HuH-7 (cell line): ENCODE measurements at regions not wholly inside any gene's neighbourhood (a gene's known extent, or its start where the extent isn't known, plus 50 kb on each side); places are given as distances from the start of the nearest gene placed in this dataset.

ENCODE experiments used
- DNase-seq: peaks from one replicate; pipeline ENCODE4 v3.0.0; 2011; ENCODE audit warnings: low spot score

DNA sequence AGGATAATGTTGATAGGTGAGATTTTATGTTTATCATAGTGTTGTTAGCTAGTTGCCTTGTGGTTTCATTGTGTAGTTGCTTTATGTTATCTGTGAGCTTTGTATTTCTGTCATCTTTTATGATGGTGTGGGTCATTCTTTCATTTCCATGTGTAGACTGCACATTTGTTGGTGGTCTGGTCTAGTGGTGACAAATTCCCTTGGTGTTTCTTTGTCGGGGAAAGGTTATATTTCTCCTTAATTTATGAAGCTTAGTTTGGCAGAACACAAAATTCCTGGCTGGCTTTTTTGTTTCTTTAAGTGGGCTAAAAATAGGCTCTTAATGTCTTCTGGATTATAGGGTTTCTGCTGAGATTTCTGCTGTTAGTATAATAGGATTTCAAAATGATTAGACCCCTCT lies 347.2 kb upstream of the ADAMTS5 start:
- DNase-seq: no peak

DNA sequence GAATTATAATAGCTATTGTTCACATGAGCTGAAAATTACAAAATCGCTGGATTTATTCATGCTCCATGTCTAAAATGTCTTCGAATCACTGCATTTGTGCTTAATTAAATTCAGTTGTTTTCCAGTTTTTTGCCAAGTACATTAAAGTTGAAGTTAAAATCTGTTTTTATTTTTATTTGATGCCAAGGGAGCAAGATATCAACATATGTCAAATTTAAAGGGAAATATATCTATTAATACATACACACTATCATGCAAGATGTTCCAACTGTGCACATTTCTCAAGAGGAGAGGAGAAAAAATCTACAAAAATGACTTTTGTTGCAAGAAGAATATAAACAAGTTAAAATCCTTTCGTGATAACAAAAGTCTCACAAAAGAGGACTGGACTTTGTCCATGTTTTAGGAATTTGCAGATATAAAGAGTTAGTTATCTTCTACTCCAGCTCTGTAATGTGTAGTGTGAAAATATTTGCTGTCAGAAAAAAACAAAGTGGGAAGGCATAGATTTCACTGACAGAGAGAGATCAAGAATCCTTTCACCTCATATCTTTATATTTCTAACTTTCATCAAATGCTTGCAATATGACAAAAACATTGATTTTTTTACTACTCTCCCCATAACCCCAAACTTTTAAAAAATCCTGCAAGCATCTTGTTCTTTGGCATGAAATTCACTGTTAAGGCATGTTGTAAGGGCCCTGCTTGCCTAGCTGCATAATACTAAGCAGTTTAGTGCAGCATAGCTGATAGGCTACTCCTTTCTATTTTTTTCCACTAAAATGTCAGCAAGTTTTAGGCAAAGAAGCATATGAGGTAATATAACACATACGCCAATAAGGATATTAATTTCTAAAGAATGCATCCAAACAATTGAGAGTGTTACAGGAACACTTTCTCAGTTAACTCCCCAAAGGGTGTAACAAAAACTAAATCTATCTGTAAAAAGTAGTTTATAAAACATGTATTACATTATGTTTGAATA lies 340.2 kb upstream of the ADAMTS5 start:
- no peak for DNase-seq

DNA sequence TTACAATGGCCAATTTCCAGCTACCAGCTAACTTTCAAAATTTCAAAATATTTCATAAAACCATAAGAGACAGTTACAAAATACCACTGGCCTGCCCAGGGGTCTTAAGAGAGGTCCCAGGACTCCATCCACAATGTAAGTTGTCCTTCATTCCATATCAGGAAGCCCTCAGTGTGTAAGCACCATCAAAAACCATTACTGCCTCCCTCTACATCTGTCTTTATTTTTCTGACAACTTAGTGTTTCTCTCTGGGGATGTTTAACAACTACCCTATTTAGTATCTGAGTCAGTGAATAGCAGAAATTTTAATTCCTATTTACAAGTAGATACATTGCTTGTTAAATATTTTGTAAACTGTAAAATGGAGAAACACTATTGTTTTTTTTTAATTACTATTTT lies 339.3 kb upstream of the ADAMTS5 start:
- DNase-seq: no peak

DNA sequence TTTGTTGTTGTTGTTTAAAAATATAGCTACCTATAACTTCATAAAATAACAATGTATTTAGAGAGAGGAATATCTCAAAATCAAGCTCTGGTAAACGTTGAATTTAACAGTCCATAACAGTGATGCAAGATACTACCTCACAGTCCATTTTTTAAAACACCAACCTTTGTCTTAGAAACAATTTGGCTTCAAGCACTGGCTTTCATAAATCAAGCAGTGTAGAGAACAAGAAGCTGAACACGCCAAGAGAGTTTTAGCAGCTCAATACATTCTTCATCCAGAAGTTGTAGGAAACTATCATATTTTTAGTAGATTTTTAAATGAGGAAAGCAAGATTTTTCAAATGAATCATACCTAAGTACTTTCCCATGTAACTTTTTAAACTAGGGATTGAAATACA lies 334.3 kb upstream of the ADAMTS5 start:
- no peak for DNase-seq

DNA sequence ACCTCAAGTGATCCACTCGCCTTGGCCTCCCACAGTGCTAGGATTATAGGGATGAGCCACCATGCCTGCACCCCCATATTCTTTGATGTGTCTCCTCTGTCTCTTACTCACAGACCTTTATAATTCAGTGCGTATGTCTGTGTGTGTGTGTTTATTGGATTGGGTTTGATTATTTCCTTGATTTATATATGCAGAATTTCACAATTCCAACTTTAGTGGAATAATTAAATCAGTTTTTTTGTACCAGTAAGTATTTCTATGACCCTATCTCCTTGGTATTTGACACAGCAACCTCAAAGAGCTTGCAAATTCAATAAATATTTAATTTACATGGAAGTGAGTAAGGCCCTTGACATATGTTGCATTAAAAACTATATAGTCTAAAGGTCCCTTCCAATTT lies 333.9 kb upstream of the ADAMTS5 start:
- DNase-seq: no peak

DNA sequence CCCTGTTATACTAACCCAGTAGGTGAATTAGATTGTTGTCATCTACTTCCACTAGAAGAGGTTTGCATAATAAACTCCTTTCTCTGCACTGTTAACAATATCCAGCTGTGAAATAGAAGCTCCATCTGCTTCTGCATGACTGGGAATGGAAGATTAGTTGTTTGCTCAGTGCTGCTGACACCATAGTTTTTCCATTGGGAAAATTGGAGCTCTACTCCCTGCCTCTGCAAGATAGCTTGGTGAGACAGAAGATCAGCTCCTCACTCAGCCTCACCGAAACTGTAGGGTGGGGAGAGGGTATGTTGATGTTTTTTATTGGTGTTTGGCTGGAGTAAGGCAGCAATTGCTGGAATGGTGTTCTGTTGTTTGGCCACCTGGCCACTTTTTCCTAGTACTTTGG lies 331.6 kb upstream of the ADAMTS5 start:
- no peak for DNase-seq

DNA sequence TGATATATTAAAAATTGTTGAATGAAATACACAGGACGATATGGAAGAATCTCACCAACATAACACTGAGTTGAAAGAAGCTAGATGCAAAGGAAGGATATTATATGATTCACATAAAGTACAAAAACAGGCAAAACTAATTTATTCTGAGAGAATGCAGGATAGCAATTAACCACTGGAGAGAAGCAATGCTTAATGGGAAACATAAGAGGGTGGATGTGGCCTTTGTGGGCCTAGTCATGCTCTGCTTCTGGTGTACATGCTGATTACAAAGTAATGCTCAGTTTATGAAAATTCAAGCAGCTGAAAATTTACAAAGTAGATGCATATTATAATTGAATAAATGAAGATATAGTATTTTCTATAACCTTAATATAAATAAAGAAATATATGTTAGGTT lies 326.4 kb upstream of the ADAMTS5 start:
- DNase-seq: no peak

DNA sequence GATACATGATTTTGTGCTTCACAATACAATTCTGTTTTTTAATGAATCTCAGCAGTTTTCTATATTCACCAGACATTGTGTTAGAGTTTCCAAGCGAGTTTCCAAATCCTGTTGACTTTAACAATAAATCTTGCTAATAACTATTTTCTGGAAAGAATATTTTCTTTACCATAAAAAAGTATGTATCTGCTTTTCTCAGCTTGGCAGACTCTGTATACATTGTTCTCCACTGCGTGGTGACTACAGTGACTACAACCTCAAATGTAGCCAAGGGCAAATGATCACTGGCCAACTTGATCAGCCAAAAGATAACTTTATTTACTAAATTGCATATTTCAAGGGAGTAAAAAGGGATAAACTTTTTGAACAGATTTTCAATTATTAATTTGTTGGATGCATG lies 325.9 kb upstream of the ADAMTS5 start:
- no peak for DNase-seq

DNA sequence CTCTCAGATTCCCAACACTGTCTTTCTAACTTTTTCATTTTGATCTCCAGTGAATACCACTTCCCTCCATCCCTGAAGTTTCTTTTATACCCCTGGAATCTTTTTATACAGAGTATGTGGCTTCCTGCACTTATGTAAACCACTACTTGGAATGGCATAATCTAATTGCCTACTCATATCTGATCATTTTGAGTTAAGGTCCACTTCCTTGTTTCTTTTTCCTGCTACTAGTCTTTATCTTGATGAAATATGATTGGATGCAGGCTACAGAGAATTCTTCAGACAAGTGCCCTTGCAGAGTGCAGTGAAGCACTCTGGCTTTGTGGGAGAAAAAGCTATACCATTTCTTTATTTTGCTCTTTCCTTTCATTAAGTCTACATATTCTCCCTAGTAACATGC lies 325.3 kb upstream of the ADAMTS5 start:
- no peak for DNase-seq

DNA sequence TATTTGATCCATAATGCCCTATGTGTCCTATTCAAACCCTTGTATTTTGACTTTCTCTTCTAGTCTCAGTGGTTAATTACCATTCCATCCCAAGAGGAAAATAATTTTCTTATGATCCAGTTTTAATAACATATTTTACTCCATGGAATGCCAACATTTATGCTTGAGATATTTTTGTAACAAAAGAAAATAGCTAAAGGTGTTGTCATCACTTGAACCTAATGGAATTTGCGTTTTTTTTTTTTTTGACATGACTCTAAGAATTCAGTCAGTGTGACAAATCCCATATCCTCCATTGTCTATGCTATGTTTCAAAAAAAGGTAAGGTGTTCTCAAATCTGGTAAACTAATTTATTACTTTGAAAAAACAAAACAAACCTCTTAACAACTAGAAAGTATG lies 324.1 kb upstream of the ADAMTS5 start:
- DNase-seq: no peak

DNA sequence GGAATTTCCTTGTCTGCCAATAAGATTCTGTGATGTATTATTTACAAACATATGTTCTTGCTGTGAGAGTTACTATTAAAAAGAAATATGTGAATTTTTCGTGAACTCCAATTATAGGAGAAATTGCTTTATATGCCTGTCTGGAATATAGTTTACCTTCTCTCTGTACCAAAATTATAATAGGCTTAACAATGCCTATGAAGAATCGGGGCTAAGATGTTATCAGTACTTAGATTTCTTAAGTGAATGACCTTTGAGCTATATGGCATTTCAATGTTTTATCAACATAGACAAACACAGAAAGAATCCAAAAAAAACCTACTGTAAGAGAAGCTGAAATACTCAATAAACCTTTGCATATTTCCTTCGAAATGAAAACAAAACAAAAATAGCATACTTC lies 323.1 kb upstream of the ADAMTS5 start:
- DNase-seq: no peak

DNA sequence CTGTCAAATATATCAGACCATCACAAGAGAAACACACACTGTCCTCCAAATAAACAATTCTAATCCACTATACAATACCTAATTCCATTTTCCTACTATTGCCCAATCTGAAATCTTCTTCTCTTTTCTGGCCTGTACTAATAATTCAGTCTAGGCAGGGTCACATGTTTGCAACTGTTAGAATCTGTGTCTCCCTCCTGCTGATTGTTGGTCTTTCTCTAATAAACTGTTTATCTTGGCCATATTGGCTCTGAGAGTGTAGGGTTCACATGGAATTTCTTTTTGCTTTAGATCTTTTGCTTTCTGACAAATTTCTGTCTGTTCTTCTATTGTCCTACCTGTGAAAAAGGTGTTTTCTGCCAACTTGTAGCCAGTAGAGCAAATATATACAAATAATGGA lies 319.9 kb upstream of the ADAMTS5 start:
- no peak for DNase-seq

DNA sequence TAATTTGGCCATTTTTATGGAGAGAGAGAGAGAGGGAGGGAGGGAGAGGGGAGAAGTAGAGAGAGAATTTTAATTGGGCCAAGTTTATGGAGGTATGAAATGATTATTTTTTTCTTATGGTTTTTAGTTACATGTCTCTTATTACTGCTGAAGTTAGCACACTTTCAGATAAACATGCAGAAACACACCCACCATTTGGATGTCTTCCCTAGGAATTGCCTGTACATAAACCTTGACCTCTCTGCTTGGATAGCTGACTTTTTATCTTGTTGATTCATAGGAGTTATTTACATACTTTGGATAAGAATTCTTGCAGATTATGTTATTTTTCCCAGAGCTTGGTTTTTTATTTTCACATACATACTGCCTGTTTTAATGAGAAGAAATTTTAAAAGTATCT lies 310.2 kb upstream of the ADAMTS5 start:
- no peak for DNase-seq

DNA sequence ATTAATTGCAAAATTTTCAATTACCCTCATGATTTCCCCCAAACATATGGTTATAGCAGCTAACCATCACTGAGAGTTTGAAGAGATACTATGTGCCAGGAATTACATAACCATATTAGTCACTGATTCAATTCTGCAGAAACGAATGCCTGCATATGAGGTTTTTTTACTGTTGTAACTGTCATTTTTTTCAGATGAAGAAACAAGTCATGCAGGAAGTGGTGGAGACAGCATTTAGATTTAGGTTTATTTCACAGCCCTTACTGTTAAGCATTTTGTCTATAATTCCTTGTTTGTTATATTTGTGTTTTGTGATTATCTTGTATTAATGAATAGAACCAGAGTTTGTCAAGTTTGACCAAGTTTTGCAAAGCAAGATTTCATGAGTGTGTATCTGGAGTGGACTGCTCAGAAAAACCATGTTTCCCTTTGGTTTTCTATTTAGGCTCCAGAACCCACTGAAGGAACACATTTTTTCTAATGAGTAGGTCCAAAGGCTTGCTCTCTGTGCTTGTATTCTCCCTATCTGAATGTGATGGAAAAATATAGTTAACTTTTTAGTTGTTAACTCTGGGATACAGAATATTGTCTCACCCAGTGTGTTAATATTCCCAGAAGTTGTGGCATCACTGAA lies 308.5 kb upstream of the ADAMTS5 start:
- DNase-seq: no peak

DNA sequence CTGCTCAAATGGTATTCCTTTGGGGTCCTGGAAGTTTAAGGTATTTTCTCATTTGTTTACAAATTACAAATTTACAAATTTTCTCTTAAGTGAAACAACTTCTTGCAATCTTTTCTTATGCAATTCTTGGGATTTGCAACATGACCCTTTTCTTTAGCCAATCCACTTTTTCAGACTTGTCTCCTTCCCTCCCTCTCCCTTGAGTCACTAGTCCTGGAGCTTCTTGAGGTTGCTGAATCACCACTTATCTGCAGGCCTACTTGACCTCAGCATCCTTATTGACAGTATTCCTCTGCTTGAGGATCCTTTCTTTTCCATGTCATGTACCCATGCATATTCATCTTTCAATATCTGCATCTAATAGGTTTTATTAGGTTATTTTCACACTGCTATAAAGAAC lies 302.8 kb upstream of the ADAMTS5 start:
- no peak for DNase-seq

DNA sequence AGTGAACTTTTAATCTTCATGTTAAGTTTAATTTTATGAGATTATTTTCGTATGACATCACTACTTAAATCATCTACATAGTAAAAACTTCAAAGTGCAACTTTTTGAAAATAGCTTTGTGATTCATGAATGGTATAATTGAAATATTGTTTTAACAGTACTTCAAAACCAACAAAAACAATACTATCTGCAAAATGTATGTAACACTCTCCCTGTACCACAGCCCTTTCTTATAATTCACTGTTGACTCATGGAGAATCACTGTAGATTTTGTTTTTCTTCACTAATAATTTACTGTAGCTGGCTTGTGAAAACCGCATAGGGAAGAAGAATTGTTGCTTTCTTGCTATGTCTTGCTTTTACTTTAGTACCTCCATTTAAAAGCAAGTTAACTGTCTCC lies 301.4 kb upstream of the ADAMTS5 start:
- DNase-seq: no peak

DNA sequence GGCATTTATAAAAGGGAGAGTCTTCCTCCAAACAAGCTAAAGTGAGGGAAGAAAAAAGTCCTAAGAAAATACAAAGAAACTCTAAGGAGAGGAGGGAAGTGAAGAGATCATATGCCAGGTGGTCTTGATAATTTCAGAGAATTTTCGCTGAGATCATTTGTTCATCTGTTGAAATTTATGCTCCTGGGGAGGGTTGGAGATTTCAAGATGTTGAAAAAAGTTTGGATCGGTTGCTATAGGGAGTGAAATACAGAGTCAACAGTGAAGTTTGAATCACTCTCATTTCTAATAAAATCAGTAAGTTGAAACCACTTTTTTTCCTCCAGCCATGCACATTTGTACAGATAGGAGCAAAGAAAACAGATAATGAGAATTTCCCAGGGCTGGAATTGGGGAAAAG lies 299.1 kb upstream of the ADAMTS5 start:
- no peak for DNase-seq

DNA sequence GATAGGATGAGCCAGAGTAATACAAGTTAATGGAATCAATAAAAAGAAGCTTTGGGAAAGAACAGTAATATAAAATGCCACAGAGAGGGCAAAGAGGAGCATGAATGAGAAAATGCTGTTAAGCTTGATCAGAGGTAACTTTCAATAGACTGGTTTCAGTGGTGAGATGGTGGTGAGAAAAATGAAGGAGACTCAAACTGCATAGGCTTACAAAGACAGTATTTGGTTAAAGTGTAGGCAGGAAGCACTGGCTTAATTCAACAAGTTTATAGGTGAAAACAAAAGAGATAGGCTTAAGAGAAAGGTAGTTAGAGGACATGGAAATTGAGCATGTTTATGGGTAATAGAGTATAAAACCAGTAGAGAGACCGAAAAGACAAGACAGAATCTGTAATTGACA lies 298.6 kb upstream of the ADAMTS5 start:
- DNase-seq: no peak

DNA sequence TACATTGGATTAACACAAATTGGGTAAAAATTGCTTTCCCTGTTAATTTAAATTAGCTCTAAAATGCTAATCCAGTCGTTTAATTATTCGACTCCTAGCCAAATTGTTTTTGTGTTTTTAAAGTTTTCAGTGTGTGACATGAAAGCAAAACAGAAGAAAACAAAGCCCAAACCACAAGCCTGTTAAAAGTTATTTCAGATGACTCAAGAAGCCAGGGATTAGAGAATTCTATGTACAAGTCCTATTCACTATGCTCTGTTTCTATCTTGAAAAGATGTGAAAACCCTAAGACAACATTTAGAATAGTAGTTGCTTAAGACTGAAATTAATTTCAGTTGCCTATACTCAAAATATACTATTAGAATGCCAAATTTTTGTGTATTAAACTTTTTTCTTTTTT lies 294.8 kb upstream of the ADAMTS5 start:
- DNase-seq: no peak

DNA sequence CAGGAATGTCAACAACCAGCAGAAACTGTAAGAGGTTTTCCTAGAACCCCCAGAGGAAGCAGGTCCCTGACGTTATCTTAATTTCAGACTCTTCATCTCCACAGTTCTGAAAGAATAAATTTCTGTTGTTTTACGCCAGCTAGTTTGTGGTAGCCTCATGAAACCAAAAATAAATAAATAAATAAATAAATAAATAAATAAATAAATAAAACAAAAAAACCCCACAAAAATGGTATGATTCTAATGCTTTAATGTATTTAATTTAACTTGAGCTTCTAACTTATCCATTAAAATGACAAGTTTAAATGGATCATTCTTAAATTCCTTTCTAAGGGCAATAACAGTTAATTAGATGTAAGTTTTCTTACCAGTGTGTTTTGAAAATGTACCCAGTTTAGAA lies 293.8 kb upstream of the ADAMTS5 start:
- DNase-seq: no peak

DNA sequence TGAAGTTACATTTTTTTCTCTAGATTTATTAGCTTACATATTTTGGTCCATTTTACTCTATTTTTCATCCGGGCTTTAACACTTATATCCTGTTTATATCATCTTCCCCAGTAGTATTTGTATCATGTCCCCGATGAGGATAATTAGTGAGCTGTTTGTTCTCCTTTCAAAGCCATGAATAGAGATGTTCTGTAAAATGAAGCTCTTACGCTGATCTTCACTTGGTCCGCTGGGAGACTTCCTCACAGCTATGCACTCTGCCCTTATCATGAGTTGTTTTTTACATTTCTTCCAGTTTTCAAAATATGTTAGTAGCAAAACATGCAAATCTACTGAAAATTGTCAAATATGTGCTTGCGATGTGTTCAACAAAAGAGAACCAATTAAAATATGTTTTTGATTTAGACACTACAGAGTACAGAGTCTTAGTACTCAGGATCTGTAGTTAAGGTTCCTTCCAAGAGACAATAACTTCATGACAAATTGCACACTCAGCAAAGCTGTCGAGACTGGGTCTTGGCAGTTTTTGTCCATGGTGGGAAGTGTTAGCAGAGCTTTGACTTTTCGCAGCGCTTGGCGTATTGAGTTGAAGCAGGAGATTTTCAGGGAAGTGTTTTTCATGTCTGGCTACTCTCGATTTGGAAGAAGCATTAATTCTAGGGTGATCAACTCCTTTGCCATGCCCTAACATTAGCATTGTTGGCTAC lies 292.0 kb upstream of the ADAMTS5 start:
- DNase-seq: no peak

DNA sequence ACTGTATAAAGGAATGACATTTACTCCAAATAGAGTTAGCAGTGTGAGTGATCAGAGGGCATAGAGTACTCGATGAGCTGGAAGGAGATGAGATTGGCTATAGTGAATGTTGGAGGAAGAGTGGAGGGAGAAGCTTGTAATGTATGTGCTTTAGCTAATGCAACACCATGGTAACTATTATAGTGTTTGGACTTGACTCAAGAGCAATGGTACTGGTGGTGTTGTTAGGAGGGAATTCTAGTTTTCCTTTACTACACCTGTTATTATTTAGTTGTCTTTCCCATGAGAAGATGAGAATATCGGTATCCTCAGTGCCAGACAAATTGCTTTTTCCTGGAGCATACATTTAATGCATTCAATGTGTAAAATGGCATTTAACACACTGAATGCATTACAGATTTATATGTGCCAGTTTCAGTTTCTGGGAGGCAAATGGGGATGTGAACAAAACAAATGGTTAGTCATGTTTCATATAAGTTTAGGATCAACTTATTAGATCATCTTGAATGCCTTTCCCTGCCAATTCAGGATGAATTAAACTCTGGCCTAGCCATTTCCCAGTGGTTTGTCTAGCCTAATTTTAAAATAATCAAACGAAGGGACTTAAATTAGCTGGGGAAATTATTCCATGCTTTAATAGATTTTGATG lies 291.1 kb upstream of the ADAMTS5 start:
- DNase-seq: no peak

DNA sequence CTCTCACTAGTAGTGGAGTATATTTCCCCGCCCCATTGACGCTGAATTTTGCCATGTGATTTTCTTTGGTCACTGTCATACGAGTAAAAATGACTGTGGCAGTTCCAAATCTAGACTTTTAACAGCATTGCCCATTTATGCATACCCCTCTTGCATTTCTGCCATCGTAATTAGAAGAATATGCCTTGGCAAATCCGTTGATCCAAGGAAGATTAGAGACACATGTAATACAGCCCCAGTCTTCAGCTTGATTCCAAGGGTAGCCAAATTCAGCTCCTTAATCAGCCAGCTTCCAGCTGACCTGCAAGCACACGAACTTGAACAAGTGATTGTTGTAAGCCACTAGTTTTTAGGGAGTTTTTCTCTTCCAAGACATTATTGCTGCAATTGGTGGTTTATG lies 290.3 kb upstream of the ADAMTS5 start:
- DNase-seq: no peak
